GM18511 (cell line): ENCODE measurements at regions not wholly inside any gene's neighbourhood (a gene's known extent, or its start where the extent isn't known, plus 50 kb on each side); places are given as distances from the start of the nearest gene placed in this dataset.
"Not testable (repeated sequence)": the region's sequence is repeated elsewhere in the genome, so short reads cannot be mapped to it uniquely, and the experiment has no call there.

Source experiments
- ATAC-seq: cut with Tn5 transposase; IDR thresholded peaks from one replicate; pipeline ENCODE4 v1.9.1; 2021; ENCODE audit warnings: mild to moderate bottlenecking, moderate library complexity; ENCODE audit not compliant: unreplicated experiment

DNA sequence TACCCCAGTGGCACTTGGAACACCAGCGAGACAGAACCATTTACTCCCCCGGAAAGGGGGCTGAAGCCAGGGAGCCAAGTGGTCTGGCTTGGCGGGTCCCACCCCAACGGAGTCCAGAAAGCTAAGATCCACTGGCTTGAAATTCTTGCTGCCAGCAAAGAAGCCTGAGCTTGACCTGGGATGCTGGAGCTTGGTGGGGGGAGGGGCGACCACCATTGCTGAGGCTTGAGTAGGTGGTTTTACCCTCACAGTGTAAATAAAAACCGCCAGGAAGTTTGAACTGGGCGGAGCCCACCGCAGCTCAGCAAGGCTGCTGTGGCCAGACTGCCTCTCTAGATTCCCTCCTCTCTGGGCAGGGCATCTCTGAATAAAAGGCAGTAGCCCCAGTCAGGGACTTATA is 62.8 kb downstream of the RPS24 start:
- ATAC-seq: not testable (repeated sequence)

DNA sequence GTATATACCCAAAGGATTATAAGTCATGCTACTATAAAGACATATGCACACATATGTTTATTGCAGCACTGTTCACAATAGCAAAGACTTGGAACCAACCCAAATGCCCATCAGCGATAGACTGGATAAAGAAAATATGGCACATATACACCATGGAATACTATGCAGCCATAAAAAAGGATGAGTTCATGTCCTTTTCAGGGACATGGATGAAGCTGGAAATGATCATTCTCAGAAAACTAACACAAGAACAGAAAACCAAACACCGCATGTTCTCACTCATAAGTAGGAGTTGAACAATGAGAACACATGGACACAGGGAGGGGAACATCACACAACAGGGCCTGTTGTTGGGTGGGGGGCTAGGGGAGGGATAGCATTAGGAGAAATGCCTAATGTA is 68.9 kb downstream of the RPS24 start:
- ATAC-seq: not testable (repeated sequence)

DNA sequence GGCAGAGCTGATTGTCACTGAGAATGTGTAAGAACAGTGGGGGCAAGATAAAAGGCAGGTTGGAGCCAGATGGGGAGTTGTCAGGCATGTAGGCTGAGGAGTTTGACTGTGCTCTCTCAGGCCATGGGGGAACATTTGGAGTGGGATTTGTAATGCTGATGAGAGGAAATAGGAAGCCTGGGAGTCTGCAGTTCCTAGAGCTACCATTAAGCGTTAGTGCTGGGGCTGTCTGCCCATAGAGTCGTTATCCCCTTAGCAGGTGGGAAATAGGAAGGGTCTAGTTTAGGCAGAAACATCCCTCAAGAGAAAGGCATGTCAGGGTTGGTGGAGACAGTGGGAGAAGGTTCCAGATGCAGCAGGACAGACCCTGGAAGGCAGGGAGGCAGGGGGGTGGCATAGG is 75.5 kb downstream of the RPS24 start:
- no peak for ATAC-seq

DNA sequence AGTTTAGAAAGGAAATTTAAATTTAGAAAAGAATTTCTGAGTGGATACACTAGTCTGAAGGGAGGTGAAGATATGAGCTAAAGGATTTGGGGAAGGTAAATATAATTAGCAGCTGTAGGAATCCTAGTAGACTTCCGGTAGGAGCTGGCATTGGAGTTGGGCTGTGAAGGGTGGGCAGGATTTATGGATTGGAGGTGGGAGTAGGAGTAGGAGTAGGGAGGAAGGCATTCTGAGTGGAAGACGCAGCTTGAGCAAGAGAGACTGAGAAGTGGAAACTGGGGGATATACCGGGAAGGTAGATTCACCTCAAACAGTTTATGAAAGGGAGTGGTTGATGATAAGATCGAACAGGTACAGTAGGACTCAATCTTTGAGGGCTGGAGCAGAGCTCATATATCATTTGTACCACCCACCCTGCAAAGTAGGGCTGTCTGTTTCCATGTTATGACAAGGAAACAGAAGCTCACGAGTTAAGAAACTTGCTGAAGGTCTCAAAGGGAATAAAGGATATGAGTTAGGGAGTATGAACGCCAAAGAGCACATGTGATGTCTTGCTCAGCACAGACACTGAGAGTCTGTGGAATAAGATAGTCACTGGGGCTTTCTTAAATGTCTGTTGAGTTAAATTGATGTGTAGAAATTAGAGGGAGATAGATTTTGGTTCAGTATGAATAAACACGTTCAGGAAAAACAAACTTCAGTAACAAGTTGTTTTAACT is 81.6 kb downstream of the RPS24 start:
- ATAC-seq: no peak

DNA sequence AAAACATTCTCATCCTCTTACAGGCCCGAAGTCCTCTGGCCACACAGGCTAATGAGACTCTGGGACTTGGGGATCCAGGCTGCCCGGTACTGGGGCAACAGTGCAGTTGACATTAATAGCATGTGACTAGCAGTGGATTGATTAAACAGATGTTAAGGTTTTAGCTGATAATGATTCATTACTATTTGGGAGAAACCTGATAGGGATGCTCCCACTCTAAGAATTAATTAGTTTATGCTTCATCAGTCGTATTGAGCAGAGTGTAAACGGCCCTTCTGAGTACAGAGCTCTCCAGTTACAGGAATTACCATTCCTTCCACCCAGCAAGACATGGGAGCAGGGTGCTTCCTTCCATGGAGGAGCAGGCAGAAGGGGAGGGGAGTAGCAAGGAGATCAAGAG is 82.7 kb downstream of the RPS24 start:
- ATAC-seq: no peak

DNA sequence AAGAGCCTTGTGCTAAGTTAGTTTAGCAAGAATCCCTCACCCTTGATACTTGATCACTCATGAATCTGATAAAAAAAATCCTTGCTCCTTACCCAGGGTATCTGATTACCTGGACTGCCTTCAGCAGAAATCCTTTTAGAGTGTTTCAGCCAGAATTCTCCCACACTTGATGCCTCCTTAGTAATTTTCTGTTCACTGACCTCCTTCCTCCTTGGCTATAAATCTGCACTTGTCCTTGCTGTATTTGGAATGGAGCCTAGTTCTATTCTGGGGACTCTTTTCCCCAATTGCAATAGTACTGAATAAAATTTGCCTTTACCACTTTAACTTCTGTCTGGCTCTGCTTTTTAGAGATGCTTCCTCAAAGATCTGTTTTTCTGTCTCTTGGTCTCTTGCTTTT is 84.9 kb downstream of the RPS24 start:
- no peak for ATAC-seq

DNA sequence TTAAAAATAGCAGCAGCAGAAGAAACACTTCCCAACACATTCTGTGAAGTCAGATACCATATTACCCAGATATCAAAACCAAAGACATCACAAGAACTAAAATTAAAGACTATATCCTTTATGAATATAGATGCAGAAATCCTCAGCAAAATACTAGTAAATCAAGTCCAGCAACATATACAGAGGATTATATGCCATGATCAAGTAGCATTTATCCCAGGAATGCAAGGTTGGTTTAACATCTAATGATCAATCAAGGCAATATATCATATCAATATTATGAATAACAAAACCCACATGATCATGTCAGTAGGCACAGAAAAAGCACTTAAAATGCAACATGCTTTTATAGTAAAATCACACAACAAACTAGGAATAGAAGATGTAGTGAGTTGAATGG is 88.1 kb downstream of the RPS24 start:
- ATAC-seq: no peak

DNA sequence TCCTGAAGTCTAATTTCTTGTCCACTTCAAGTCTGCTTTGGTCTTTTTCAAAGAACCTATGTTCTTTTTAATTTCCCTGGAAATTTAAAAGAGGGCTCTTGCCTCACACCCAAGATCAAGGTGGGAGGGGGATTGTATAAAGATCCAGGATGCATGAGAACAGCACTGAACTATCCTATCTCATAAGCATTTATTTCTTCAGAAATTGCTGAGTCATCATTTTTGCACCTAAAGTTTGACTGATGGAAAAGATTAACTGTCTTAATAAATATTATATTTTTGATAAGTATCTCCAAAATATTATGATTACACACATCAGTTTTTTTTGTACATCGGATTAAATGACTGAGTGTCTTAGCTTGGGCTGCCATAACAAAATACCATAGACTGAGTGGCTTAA is 90.5 kb downstream of the RPS24 start:
- no peak for ATAC-seq

DNA sequence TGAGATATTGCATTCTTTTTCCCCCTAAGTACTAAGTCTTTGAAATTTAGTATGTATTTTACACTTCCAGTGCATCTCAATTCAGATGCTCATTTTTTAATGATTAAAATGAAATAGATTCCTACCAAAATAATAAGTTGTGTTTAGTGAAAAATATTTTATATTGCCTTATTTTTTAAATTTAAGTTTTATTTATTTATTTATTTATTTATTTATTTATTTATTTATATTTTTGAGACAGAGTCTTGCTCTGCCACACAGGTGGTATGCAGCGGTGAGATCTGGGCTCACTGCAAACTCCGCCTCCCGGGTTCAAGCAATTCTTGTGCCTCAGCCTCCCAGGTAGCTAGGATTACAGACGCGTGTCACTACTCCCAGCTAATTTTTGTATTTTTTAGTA is 95.5 kb downstream of the RPS24 start:
- ATAC-seq: no peak

DNA sequence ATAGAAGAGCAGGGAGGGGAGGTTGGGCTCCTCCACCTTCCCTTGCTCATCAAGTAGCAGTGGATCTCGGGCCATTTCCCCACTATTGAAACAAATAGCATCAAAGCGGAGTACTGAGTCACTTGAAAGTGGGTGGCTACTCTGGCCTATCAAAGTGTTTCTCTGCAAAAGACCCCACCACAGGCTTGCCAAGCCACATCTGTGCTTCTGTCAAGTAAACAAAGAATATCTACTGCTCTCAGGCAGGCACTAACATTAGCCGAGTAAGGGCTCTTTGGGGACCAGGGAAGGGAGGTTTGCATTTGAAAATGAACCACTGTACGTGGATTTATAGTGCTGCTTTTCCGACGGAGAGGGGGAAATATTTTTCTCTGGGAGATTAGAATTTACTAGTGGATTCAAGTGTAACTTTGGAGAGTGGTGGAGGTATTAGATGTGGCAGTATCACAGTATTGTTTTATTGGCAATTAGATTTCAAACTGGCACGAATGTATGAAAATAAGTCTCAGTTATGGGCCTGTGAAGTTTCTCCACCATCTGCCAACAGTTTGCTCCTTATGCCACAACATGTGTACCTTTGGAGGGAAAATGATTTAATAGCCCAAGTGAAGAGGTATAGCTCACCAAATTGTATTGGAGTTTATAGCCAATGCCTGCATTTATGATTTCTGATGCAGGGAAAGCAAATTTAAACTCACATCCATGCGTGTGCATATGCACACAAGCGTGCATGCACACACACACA is 97.5 kb downstream of the RPS24 start:
- ATAC-seq: no peak

DNA sequence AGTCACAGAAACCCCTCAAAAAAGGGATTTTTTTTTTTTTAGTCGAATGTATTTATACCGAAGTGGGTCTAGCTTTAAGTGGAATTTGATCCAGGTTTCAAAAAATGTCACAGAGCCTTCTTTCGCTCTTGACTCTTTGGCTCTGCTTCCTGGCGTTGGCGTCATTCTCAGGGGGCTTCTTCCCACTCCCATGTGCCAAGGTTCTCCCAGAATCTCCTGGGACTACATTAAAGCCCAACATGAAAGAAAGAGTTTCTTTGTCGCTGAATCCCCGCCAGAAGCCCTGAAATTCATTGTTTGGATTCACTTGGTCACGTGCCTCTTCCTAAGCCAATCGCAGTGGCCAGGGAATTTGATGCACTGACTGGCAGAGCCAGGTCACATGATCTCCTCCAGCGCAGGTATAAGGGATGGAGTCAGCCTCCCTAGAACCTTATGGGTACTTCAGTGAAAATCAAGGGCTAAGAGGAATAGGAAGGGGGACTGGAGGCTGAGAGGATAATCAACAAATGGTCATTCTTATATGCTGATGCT is 101.2 kb downstream of the RPS24 start:
- ATAC-seq: no peak

DNA sequence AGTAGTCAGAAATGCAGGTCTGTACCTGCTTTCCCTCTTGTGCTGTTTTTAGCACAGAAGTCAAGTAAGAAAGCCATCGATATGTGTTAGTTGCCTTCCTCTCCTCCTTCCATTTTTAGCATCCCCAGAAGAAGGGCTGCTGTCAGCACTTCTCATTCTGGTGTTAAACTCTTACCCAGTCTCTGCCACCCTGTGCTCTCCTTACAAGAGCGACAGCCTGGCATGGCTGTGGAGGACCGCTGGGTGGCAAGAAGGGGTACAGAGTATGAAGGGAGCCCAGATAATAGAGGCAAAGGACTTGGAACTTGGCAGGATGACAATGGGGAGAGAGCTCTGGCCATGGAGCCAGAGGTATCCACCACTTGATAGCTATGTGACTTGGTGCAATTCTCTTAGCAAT is 103.5 kb downstream of the RPS24 start:
- no peak for ATAC-seq

DNA sequence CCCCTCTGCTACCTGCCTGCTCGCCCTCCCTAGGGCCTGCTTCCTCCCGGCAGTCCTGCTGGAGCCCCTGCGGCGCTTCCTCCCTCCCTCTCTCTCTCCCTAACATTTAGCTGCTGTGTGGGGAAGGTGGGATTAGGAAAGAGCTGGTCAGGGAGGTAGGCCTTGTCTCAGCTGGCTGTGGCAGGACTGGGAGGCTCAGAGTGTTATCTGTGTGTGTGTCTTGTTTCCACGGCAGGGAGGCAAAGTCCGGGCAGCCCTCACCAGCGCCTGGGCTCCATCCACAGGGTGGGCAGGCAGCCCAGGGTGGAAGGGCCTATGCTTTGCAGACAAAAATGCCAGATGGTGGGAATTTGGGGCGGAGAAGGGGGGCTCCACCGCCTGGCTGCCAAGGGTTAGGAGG is 105.7 kb downstream of the RPS24 start:
- no peak for ATAC-seq

DNA sequence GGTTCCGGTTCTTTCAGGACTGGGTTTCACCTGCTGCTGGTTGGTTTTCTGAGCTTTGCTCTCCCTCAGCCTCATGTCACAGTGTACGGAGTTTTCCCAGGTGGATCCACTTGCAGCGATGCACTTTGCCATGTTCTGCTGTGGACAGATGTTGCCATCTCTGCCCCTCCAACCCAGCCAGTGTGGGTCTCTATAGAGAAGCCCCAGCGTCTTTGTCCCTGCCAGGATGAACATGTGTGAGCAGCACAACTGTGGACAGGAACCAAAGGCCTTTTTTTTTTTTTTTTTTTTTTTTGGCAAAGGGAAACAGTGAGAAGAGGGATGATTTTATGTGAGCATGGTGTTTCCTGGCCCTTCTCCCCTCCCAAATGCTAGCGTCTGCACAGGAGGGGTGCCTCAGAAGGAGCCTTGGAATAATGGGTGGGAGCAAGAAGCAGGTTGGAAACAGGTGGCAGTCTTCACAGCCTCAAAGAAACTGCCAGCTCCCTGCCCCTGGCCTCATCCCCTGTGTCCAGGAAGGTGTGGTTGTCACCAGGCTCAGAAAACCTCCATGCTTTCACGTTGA is 106.5 kb downstream of the RPS24 start:
- no peak for ATAC-seq

DNA sequence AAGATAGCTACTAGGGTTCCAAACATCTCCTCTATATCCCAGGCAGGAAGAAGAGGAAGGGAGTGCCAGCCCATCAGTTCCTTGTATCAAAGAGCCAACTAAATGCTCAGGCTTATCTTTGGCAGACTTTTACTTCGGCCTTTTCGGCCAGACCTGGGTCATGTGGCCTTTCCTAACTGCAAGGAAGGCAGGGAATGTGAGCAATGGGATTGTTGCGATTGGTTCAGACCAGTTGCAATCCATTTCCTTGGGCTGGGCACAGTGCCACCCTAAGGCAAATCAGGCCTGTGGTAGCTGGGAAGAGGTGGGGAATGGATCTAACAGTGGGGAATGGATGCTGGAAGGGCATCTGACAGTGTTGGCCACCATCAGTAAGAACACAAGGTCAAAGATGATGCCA is 109.9 kb downstream of the RPS24 start:
- ATAC-seq: no peak

DNA sequence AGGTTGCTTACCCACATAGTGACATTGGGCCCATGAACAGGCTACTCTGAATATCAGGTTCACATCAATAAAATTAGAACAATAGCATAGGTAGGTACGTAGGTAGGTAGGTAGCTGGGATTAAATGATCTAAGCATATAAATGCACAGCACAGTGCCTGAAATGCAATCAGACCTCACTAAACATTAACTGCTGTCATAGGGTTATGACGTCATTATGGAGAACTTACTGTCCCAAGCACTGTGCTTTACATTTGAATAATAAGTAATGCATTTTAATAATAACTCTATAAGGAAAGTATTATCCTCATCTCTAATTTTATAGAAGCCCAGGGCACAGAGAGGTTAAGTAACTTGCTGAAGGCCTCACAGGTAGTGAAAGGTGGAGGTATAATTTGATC is 112.5 kb downstream of the RPS24 start:
- ATAC-seq: no peak

DNA sequence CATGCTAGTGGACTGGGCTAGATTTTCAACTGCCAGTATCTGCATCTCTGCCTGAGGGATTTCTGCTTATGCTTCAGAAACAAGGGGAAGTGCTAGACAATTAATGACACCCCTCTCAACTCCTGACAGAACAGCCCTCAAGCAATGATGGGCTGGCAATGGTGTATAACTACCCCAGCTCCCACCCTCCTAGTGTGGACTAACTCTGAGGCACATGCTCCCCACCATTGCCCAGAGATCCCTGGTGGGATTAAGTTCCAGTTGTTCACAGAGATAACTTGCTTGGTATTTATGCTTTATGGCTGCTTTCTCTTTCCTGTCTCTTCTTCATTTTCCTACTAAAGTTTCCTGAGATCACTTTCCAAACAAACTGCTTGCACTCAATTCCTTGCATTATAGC is 113.5 kb downstream of the RPS24 start:
- no peak for ATAC-seq

DNA sequence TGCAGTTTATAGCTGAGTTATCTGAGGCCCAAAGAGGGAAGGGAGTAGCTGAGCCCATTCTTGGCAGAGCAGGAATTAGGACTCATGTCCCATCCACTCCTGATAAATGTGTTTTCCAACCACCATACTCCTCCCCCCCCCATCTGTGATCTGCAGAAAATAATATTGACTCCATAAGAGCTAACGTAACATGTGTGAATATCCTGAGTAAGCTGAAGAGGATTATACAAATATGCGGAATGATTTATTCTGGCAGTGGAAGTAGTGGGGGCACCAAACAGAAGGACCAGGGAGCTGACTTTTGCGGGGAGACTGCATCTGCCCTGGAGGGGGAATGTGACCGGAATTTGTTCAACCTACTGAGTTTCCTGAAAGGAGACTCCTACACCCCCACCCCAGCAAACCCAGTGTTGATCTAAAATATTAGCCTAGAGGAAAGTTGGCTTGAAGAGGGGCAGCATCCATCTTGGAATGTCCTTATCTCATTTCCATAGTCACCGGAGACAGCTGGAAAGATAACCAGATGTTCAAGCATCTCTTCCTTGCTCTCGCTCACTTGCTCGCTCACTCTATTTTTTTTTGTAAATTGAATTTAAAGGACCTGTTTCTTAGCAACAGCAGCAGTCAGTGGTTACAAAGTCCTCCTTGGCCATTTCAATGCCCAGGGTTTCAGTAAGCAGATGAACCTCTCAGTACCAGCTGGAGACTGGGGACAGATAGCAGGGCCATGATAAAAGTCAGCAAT is 114.7 kb downstream of the RPS24 start:
- no peak for ATAC-seq

DNA sequence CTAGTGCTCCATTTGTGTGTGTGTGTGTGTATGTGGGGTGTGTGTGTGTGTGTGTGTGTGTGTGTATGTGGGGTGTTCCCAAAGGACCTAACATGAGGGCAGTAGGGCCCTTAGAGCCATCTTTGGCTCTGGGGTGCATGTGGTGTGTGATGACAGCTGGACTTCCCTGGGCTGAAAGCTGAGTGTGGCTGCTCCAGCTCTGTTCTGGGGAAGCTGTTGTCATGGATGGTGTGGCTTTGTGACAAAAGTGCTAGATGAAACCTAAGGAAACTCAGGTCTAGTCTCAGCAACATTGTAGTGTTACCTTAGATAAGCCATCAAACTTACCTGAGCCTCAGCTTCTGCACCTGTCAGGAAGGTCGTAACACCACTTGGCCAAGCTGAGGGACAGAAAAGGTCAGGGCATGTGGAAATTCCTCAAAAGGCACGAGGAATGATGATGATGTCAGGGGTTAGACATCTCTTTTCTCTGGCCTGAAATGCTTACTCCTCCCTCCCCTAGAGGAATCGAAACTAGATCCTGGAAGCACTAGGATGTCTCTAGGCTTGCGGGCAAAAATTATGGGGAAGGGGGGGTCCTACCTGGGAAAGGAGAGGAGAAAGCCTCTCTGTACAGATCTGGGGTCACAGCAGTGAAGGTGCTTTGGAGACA is 115.4 kb downstream of the RPS24 start:
- no peak for ATAC-seq

DNA sequence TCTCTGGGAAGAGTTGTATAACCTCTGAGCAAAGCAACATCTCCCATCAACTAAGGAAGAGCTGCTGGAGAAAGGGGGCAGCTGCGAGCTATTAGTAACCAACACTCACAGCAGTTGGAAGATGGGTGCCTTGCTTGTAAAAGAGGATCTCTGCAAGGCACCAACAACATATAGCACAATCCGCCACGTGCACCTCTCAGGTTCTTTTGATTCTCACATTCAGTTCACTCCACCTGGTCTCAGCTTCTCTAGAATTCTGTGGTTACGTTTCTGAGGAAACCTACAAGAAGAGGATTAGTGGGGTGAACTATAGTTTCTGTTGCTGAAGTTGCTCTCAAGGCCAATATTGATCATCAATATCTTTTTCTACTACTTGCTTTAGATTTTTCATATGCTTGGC is 117.1 kb downstream of the RPS24 start:
- ATAC-seq: no peak

DNA sequence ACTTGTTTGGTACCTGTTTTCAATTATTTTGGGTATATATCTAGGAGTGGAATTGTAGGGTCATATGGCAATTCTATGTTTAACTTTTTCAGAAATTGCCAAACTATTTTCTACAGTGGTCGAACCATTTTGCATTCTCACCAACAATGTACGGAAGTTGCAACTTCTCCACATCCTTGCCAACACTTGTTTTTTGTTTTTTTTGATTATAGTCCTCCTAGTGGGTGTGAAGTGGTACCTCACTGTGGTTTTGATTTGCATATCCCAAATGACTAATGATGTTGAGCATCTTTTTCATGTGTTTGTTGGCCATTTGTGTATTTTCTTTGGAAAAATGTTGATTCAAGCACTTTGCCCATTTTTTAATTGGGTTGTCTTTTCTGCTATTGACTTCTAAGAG is 122.1 kb downstream of the RPS24 start:
- no peak for ATAC-seq
